ENCODE measurements at regions not wholly inside any gene's neighbourhood (a gene's known extent, or its start where the extent isn't known, plus 50 kb on each side); places are given as distances from the start of the nearest gene placed in this dataset.

GRCh38 chr11:19430346-19430745 is 189.6 kb upstream of the E2F8 start:
- Histone ChIP-seq H2AFZ (ENCODE audit: low read depth, low read length) (no peak overlapping the region), H3K9me3 (replicated peaks; ENCODE audit: control insufficient read depth, insufficient read depth, low read length) (no peaks in the 10 kb centered on the region), H4K20me1 (replicated peaks; ENCODE audit: control insufficient read depth, extremely low read depth, insufficient read depth, low read length) (no peaks in the 10 kb centered on the region), H3K4me3 (replicated peaks in 1 of 3; ENCODE audit: insufficient read depth in 1 of 3, low read depth in 1 of 3, low read length in 3 of 3) (no peak overlapping the region), H3K4me2 (ENCODE audit: insufficient read depth, low read length) (no peak overlapping the region), H3K9ac (replicated peaks; ENCODE audit: extremely low read depth, insufficient read depth, low read length) (no peak overlapping the region), H3K9me1 (replicated peaks; ENCODE audit: control insufficient read depth, extremely low read depth, insufficient read depth, low read length) (no peaks in the 10 kb centered on the region), H3K36me3 (ENCODE audit: control insufficient read depth in 2 of 2, extremely low read depth in 1 of 2, insufficient read depth in 2 of 2, low read length in 2 of 2) (no peaks in the 10 kb centered on the region), H3K4me1 (ENCODE audit: control insufficient read depth, extremely low read depth, insufficient read depth, low read length) (peaks cover 11% of the 10 kb centered on the region), H3K27ac (ENCODE audit: insufficient read depth, low read depth, low read length) (no peak overlapping the region), H3K27me3 (ENCODE audit: control insufficient read depth in 2 of 2, insufficient read depth in 2 of 2, low read length in 2 of 2) (no peaks in the 10 kb centered on the region), H3K79me2 (ENCODE audit: control insufficient read depth, insufficient read depth, low read length) (no peaks in the 10 kb centered on the region)
- ChIA-PET POLR2A (no interaction called here), CTCF (interaction anchor here (1.1 to 1.5 kb wide), 2 partner anchors 12 to 63 kb away, joined by 3 to 5 read pairs; no protein-coding TSS in a partner anchor)
- no peak for DNase-seq (ENCODE audit: low read depth, low spot score)
- TF ChIP-seq POLR2A (IDR thresholded peaks at IDR 0.05; ENCODE audit: low read depth, low read length) (no peak), GATA2 (IDR thresholded peaks at IDR 0.05; ENCODE audit: insufficient read depth, insufficient read length, low read depth, low read length) (no peak), POLR2AphosphoS5 (IDR thresholded peaks at IDR 0.05; ENCODE audit: insufficient read depth, low read depth, low read length) (no peak), EZH2 (IDR thresholded peaks at IDR 0.05; ENCODE audit: borderline replicate concordance, low read depth, low read length, severe bottlenecking) (no peak), FOS (IDR thresholded peaks at IDR 0.05; ENCODE audit: borderline replicate concordance, insufficient read depth, low read length) (no peak), CTCF (IDR thresholded peaks at IDR 0.05; ENCODE audit: extremely low read depth in 1 of 2, insufficient read depth in 1 of 2, low read depth in 1 of 2, low read length in 2 of 2) (no peak), JUN (IDR thresholded peaks at IDR 0.05; ENCODE audit: borderline replicate concordance, insufficient read depth, insufficient read length, low read depth) (no peak), MYC (IDR thresholded peaks at IDR 0.05; ENCODE audit: low read depth, low read length) (no peak), MAX (IDR thresholded peaks at IDR 0.05; ENCODE audit: insufficient read depth, insufficient read length) (no peak)
- intact Hi-C loops (cut with micrococcal nuclease) (no loop called here), dilution Hi-C loops (cut with MboI; ENCODE audit: extremely low pct_ligation_motif_present, low sequenced_read_pairs) (no loop called here)
- FAIRE-seq = no peak
- no TSS peak for BruUV-seq (replicated peaks)

All from endothelial cell of umbilical vein (primary cell).